LoVo (cell line): ENCODE measurements at regions not wholly inside any gene's neighbourhood (a gene's known extent, or its start where the extent isn't known, plus 50 kb on each side); places are given as distances from the start of the nearest gene placed in this dataset.
"Not testable (repeated sequence)": the region's sequence is repeated elsewhere in the genome, so short reads cannot be mapped to it uniquely, and the experiment has no call there.

Experiments
- DNase-seq: peaks from one replicate; pipeline ENCODE4 v3.0.0-alpha.2; 2016; ENCODE audit warnings: low spot score

DNA sequence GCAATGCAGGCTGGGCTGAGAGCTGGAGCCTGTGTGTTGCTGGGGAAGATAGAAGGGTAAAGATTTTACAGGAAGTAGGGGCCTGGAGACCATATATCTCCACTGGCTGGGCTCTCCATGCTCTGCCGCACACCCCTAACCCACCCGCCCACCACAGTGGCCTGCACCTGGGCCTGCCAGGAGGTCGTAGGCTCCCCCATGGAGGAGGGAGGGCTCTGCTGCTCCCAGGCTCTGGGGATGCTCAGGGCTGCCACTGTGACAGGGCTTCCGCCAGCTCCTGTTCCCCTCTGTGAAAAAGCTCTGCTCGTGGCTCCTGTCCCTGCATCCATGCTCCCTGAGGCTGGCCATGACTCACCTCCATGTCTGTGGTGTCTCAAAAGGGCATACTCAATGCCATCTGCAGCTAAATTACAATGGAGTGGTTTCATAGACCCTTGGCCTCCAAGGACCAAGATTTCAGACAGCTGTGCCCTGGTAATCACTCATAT, 106.0 kb downstream of the CXCL12 start:
- no peak for DNase-seq

DNA sequence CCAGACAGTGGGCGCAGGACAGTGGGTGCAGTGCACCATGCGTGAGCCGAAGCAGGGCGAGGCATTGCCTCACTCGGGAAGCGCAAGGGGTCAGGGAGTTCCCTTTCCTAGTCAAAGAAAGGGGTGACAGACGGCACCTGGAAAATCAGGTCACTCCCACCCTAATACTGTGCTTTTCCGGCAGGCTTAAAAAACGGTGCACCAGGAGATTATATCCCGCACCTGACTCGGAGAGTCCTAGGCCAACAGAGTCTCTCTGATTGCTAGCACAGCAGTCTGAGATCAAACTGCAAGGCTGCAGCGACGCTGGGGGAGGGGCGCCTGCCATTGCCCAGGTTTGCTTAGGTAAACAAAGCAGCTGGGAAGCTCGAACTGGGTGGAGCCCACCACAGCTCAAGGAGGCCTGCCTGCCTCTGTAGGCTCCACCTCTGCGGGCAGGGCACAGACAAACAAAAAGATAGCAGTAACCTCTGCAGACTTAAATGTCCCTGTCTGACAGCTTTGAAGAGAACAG, 116.4 kb downstream of the CXCL12 start:
- not testable (repeated sequence) for DNase-seq

- DNase-seq: no peak
These were observed 117.9 kb downstream of the CXCL12 start for GRCh38 chr10:44267007-44267406.

DNA sequence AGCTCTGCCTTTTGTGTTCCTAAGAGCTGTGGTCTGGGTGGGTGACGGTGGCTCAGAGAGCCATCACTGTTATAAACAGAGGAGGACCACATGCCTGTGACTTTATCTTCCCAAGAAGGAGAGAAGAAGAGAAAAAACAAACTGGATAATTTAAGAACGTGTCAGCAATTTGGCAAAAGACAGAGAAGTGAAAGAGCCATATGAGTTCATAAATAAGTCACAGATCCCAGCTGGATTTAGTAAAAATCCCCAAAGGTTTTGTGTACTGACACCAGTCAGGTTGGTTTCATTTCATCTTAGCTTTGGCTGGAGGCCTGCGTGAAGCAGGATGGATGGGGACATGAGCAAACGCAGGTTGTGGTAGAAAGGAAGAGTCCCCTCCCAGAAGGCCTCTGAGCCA, 120.7 kb downstream of the CXCL12 start:
- no peak for DNase-seq

- no peak for DNase-seq
These were observed 121.1 kb downstream of the CXCL12 start for GRCh38 chr10:44263771-44264170.

DNA sequence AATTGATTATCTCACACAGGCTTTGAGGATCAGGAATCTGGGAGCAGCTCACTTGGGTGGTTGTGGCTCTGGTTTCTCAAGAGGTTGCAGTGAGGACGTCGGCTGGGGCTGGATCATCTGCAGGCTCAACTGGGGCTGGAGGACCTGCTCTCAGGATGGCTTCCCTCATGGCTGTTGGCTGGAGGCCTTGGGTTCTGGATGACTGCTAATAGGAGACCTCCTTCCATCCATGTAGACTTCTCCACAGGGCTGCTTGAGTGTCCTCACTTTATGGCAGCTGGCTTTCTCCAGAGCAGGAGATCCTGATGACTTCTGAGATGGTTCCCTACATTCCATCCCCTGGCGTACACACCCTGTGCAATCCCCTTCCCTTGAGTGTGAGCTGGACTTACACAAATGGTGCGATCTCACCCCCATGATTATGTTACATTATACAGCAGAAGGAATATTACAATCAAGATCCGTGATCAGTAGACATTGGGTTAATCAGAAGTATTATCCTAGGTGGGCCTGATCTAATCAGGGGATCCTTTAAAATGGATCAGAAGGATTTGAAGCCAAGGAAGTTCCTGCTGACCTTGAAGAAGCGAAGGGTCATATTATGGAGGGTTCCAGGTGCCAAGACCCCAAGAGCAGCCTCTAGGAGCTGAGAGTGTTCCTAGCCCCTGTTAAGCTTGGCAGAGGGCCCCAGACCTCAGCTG, 122.2 kb downstream of the CXCL12 start:
- DNase-seq: no peak

DNA sequence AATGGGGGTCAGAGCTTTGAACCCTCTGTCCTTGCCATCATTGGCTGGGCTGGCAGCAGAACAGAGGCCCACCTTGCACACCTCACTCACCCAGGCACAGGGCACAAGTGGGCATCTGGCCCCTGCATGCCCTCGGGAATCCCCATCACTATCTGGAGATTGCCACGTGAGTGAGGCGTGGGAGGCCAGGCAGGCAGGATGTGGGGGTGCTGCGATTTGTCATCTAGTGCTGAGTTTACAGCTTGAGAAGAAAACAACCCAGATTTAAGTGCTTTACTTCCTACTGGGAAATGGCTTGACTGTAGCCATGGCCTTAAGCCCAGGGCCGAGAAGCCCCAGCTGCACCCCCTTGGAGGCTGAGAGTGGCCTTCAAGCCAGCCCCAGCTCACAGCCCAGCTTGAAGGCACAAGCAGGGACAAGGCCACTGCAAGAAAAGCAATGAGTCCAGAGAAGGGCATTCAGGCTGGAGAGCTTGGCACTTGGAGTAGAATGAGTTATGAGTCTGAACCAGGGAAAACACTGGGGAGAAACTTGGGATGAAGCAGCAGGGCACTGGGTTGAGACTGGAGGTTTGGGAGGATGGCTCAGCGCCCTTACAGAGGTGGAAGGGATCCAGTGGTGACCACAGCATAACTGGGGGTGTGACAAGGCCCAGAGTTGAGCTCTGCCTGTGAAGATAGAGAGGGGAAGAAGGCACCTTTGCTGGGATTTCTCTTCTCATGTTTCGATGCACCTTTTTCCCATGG, 123.0 kb downstream of the CXCL12 start:
- no peak for DNase-seq

- no peak for DNase-seq
These were observed 123.6 kb downstream of the CXCL12 start for GRCh38 chr10:44261296-44261695.

- DNase-seq: no peak
These were observed 124.5 kb downstream of the CXCL12 start for GRCh38 chr10:44260286-44260928.

DNA sequence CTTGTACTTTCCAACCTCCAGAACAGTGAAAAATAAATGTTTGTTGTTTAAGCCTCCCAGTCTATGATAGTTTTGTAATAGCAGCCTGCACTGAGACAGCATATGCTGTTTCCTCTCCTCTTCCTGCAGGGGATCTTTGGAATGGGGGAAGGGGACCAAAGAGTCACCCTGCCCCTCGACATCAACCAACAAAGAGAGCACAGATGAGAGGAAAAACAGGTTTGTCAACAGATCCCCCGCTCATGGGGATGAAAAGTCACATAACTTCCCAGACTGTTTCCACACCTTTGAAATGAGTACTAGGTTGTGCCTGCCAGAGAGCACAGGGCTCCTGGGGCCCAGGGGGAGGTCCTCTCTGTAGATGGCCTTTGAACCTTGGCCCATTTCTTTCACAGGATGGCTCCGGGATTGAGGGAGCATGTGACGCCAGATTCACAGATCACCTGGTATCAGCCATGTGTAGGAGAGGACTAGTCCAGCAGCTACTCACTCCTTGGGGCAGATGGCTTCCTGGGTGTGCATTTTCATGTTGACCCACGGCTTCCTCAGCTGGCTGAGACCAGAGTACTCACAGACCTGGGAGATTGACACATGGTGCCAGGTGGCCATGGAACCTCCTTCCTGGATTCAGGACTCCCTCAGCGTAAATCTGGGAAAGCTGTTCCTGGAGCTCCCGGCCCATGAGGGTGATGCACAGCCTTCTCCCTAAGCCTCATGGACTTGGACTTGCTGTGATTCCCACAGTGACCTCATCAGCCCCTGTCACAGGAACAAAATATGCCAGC, 125.6 kb downstream of the CXCL12 start:
- DNase-seq: no peak

GRCh38 chr10:44258460-44259089, 126.3 kb downstream of the CXCL12 start:
- DNase-seq: no peak

DNA sequence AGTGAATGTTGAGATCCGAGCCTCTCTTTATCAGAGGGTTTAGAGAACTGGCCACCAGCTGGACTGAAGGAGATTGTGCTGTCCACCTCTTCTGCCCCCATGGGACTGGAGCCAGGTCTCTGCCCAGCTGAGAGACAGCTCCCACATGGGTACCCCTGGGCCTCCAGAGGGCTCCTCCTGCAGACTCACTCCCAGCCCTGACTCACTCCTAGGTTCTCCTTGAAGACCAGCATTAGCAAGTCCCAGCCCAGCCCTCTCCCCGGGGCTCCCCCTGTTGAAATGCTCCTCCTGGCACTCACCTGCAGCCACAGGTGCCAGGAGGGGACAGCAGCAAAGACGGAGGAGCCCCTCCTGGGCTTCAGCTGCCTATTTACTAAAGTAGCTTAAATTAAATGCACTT, 126.9 kb downstream of the CXCL12 start:
- no peak for DNase-seq

GRCh38 chr10:44253769-44254462, 131.0 kb downstream of the CXCL12 start:
- peak; percentile 33 for DNase-seq

DNA sequence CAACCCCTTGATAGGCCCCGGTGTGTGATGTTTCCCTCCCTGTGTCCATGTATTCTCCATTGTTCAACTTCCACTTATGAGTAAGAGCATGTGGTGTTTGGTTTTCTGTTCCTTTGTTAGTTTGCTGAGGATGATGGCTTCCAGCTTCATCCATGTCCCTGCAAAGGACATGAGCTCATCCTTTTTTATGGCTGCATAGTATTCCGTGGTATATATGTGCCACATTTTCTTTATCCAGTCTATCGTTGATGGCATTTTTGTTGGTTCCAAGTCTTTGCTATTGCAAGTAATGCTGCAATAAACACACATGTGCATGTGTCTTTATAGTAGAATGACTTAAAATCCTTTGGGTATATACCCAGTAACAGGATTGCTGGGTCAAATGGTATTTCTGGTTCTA, 132.3 kb downstream of the CXCL12 start:
- DNase-seq: not testable (repeated sequence)

- DNase-seq: not testable (repeated sequence)
These were observed 135.0 kb downstream of the CXCL12 start for GRCh38 chr10:44249933-44250332.

DNA sequence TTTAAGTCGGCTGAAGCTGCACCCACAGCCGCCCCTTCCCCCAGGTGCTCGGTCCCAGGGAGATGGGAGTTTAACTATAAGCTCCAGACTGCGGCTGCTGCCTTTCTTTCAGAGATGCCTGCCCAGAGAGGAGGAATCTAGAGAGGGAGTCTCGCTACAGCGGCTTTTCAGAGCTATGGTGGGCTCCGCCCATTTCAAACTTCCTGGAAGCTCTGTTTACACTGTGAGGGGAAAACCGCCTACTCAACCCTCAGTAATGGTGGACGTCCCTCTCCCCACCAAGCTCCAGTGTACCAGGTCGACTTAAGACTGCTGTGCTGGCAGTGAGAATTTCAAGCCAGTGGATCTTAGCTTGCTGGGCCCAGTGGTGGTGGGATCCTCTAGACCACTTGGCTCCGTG, 135.4 kb downstream of the CXCL12 start:
- DNase-seq: no peak

- DNase-seq: not testable (repeated sequence)
These were observed 138.2 kb downstream of the CXCL12 start for GRCh38 chr10:44246700-44247099.

GRCh38 chr10:44246287-44246686, 138.6 kb downstream of the CXCL12 start:
- DNase-seq: not testable (repeated sequence)

DNA sequence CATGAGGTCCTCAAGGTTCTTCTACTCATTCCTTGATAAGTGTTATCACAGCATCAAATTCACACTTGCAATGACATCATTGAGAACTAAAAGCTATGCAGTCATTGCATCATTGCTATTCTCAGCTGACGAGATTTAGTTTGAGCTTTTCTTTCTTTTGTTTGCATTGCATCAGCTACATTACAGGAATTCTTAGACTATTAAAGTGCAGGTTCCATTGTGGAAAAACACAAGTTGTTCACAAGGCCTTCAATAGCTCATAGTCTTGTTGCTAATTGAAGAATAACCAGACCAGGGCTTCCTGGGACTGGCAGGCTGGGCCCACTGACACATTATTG, 139.3 kb downstream of the CXCL12 start:
- no peak for DNase-seq

- no peak for DNase-seq
These were observed 139.9 kb downstream of the CXCL12 start for GRCh38 chr10:44244745-44245600.
